ENCODE measurements at regions not wholly inside any gene's neighbourhood (a gene's known extent, or its start where the extent isn't known, plus 50 kb on each side); places are given as distances from the start of the nearest gene placed in this dataset.

DNA sequence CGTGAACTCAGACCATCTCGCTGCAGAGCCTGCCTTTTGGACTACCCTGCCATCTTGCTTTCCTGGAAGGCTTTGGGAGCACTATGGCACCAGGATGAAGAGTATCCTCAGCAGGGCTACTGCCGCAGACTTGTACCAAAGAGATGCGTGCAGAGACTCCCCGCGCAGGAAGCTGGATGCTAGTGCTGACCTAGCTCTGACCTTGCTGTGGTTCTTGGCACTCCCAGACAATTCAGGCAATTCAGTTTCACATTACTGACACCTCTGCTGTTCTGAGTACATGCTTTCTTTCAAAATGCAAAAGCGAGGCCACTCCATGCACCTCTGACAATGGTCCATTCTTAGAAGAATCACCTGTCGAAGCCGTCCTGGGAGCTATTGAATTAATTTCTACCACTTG, 251.5 kb upstream of the MEX3C start:
- H3K9ac ChIP-seq (ENCODE audit: extremely low read depth, insufficient read length, low read length) = no peak overlapping the region
- H2AFZ ChIP-seq (ENCODE audit: low read length) = no peak overlapping the region
- Mint-ChIP-seq H3K9me3 (no peaks in the 10 kb centered on the region), H3K36me3 (ENCODE audit: insufficient read depth in 1 of 3, low read depth in 3 of 3) (no peaks in the 10 kb centered on the region), H3K4me1 (peaks cover 16 to 24% of the 10 kb centered on the region in 2 experiments), H3K27me3 (ENCODE audit: low read depth) (no peaks in the 10 kb centered on the region), H3K4me3 (no peak overlapping the region), H3K27ac (no peak overlapping the region; a peak in 1 of 7 replicates)
- no peaks in the 10 kb centered on the region for H3K79me1 ChIP-seq (ENCODE audit: insufficient read depth, low read depth, low read length, poor library complexity, severe bottlenecking)
- no peak for DNase-seq
- H4K8ac ChIP-seq (replicated peaks; ENCODE audit: insufficient read length, low read depth, low read length) = no peak overlapping the region
- no peak overlapping the region for H4K91ac ChIP-seq (ENCODE audit: insufficient read length, low read depth, low read length)
- TF ChIP-seq CTCF (conservative IDR thresholded peaks at IDR 0.05) = no peak
- no peaks in the 10 kb centered on the region for H3K79me2 ChIP-seq (ENCODE audit: insufficient read depth, low read length)
- no peak overlapping the region for H2BK120ac ChIP-seq (ENCODE audit: low read depth, low read length, poor library complexity, severe bottlenecking)
- H3K14ac ChIP-seq (ENCODE audit: insufficient read depth, low read length) = no peak overlapping the region
- H4K5ac ChIP-seq (ENCODE audit: insufficient read length, low read depth, low read length) = no peak overlapping the region
- H3K18ac ChIP-seq (ENCODE audit: insufficient read length, low read depth, low read length) = no peak overlapping the region
- no peak overlapping the region for H3T11ph ChIP-seq (ENCODE audit: low read length)
- H2BK15ac ChIP-seq (ENCODE audit: low read depth, low read length) = no peak overlapping the region
- no peak overlapping the region for H3K4ac ChIP-seq (ENCODE audit: low read depth, low read length)
- no peak overlapping the region for H3K56ac ChIP-seq (ENCODE audit: insufficient read length, low read depth, low read length)
- no CpG with 5 or more reads among the region's 9 CpGs for WGBS (ENCODE audit: extremely low coverage, insufficient read length, low lambda C conversion rate)
- no peak overlapping the region for H3K23ac ChIP-seq (ENCODE audit: insufficient read length, low read depth, low read length)
- H2BK12ac ChIP-seq (ENCODE audit: insufficient read length, low read depth, low read length) = no peak overlapping the region
- H3K4me2 ChIP-seq (ENCODE audit: insufficient read depth, insufficient read length, low read length) = no peak overlapping the region
- H3K4me1 ChIP-seq (ENCODE audit: insufficient read depth, low read length) = peaks cover 5% of the 10 kb centered on the region; the same call in 1 of the 2 replicates
- H2BK20ac ChIP-seq (ENCODE audit: low read depth, low read length, poor library complexity, severe bottlenecking) = no peak overlapping the region
- no peaks in the 10 kb centered on the region for H3K9me3 ChIP-seq (ENCODE audit: control insufficient read depth, low read depth, low read length)
- no peaks in the 10 kb centered on the region for H3K27me3 ChIP-seq (ENCODE audit: insufficient read depth, low read length)
- no peaks in the 10 kb centered on the region for H3K23me2 ChIP-seq (ENCODE audit: insufficient read length, low read depth, low read length, poor library complexity, severe bottlenecking)
- no peaks in the 10 kb centered on the region for H4K20me1 ChIP-seq (ENCODE audit: control insufficient read depth, insufficient read depth, insufficient read length)
- no peak overlapping the region for H2BK5ac ChIP-seq (ENCODE audit: insufficient read length, low read length)
- no peak overlapping the region for H2AK5ac ChIP-seq (ENCODE audit: insufficient read length, low read length)
- H3K27ac ChIP-seq (ENCODE audit: insufficient read length, low read depth, low read length) = no peak overlapping the region
